Ishikawa (cell line): ENCODE measurements at regions not wholly inside any gene's neighbourhood (a gene's known extent, or its start where the extent isn't known, plus 50 kb on each side); places are given as distances from the start of the nearest gene placed in this dataset.

Experiments
- CEBPB ChIP-seq: IDR thresholded peaks from 2 replicates; pipeline ENCODE4 v1.6.1; 2012
- CREB1 ChIP-seq: IDR thresholded peaks from 2 replicates; pipeline ENCODE4 v1.6.1; 2012; ENCODE audit warnings: low read depth
- EP300 ChIP-seq: IDR thresholded peaks from 2 replicates; pipeline ENCODE4 v1.6.1; 2012; ENCODE audit warnings: borderline replicate concordance
- MAX ChIP-seq: IDR thresholded peaks from 2 replicates; pipeline ENCODE4 v1.6.1; 2012
- NFIC ChIP-seq: IDR thresholded peaks from 2 replicates; pipeline ENCODE4 v1.6.1; 2012
- RAD21 ChIP-seq: IDR thresholded peaks from 2 replicates; pipeline ENCODE4 v1.6.1; 2012; ENCODE audit warnings: low read depth
- REST ChIP-seq: IDR thresholded peaks from 2 replicates; pipeline ENCODE4 v1.6.1; 2012; ENCODE audit warnings: low read depth, mild to moderate bottlenecking
- TAF1 ChIP-seq: IDR thresholded peaks from 2 replicates; pipeline ENCODE4 v1.6.1; 2012; ENCODE audit warnings: low read depth, mild to moderate bottlenecking
- TCF12 ChIP-seq: IDR thresholded peaks from 2 replicates; pipeline ENCODE4 v1.6.1; 2012; ENCODE audit warnings: low read depth
- TEAD4 ChIP-seq: IDR thresholded peaks from 2 replicates; pipeline ENCODE4 v1.6.1; 2012
- USF1 ChIP-seq: IDR thresholded peaks from 2 replicates; pipeline ENCODE4 v1.6.1; 2012
- YY1 ChIP-seq: IDR thresholded peaks from 2 replicates; pipeline ENCODE4 v1.6.1; 2012; ENCODE audit warnings: low read depth
- ZBTB7A ChIP-seq: IDR thresholded peaks from 2 replicates; pipeline ENCODE4 v1.6.1; 2012; ENCODE audit warnings: low read depth

- TF ChIP-seq REST (no peak), TEAD4 (no peak), YY1 (no peak), TAF1 (no peak), TCF12 (no peak), USF1 (no peak), CREB1 (no peak), CEBPB (no peak), NFIC (no peak), RAD21 (no peak), EP300 (no peak), ZBTB7A (no peak), MAX (no peak)
Measured at GRCh38 chr1:239982762-239983161, 108.9 kb upstream of the FMN2 start.
